Hindlimb muscle (tissue), 1 donor: ENCODE measurements at regions not wholly inside any gene's neighbourhood (a gene's known extent, or its start where the extent isn't known, plus 50 kb on each side); places are given as distances from the start of the nearest gene placed in this dataset.

Source experiments
- DNase-seq: peaks from one replicate; pipeline ENCODE4 v3.0.0-alpha.2; 2013

DNA sequence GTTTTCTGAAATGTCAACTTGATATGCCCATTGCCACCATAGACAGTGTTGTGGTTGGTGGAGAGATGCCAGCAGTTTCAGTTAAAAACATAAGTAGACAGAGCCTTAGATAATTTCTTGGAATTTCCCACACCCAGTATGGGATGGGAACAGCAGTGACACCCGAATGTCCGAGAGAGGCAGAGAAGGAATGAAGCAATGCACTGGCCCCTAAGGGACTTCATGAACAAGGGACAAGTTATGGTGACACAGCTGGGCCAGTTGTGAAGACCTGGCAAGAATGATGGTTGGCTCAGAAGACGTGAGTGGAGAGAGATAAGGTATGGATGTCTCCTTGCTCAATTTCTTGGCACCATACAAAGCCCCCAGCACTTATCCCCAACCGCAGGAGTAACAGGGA is 165.2 kb upstream of the APCDD1 start:
- DNase-seq, result no peak

GRCh38 chr18:10289951-10290637 is 164.3 kb upstream of the APCDD1 start:
- DNase-seq, result no peak

- DNase-seq, result no peak
Observed at GRCh38 chr18:10290638-10291235, 163.7 kb upstream of the APCDD1 start.

- DNase-seq, result no peak
Observed at GRCh38 chr18:10291568-10291981, 162.9 kb upstream of the APCDD1 start.

GRCh38 chr18:10293966-10294365 is 160.5 kb upstream of the APCDD1 start:
- no peak for DNase-seq

- no peak for DNase-seq
Observed at GRCh38 chr18:10295751-10296150, 158.7 kb upstream of the APCDD1 start.

GRCh38 chr18:10296491-10296890 is 157.9 kb upstream of the APCDD1 start:
- DNase-seq, result no peak

DNA sequence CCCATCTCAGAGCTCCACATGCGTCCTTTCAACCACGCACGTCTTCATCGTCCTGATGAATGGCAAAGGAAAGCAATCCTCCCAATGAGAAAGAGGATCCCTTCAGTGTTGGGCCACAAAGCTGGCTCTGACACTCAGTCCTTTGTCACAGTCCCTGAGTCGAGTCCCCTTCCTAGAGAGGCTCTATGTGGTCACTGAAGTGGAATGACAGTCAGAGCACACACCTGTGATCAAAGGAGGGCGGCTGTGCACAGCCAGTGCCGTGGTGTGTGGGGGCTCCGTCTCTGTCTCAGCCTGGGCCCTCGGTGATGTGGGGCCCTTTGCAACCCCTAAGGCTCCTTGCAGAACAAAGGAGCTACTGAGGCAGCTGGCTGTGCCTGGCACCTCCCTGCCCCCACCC is 157.3 kb upstream of the APCDD1 start:
- no peak for DNase-seq

DNA sequence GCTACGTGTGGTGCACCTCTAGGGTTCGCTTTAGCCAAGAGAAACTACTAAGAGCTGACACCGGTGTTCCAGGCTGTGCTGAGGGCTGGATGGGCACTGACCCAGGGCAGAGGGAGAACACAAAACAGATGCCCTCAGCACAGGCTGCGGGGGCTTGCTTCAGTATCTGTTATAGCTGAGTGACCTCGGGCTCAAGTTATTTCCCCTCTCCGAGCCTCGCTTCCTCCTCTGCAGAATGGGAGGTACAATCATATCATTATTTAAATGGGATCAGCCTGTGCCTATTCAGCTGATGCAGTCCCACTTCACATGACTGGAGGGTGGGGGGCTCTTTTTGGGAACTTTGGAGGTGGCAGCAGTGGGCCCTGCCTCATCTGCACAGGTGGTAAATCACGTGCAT is 156.1 kb upstream of the APCDD1 start:
- DNase-seq, result no peak

DNA sequence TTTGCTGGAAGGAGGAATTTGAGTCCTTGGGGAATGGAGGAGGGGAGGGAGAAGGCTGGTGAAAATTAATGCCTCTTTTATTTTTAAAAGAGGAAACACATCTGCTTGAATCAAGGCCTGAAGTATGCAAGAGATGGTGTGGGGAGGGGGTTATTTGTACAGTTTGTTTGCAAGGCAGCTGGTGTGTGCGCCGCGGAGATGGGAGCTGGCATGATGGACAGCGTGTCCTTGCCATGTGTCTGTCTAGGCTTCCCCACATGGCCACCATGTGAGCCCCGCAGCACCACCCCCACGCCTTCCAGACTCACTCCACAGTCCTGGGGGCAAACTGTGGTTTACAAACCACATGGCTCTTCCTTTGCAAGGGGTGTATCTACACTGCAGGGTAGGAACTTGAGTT is 154.8 kb upstream of the APCDD1 start:
- no peak for DNase-seq

DNA sequence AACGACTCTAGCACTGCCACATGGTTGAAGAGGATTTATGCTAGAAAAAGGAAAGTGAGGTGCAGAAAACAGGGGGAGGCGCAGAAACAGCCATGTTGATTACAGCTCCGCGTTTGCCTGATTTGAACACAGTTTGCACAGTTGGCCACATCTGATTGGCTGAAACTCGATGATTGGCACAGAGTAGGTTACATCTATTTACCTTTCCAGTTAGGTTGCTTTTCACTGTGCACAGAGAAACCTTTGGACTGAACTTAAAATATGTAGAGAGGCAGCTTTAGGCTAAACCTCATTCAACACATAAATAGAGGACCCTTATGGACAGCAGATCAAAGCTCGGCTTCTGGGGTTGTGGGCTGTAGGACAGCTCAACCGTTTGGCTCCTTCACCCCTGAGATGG is 153.7 kb upstream of the APCDD1 start:
- DNase-seq, result no peak

- no peak for DNase-seq
Observed at GRCh38 chr18:10301831-10302483, 152.5 kb upstream of the APCDD1 start.

GRCh38 chr18:10303171-10303570 is 151.3 kb upstream of the APCDD1 start:
- DNase-seq, result no peak

DNA sequence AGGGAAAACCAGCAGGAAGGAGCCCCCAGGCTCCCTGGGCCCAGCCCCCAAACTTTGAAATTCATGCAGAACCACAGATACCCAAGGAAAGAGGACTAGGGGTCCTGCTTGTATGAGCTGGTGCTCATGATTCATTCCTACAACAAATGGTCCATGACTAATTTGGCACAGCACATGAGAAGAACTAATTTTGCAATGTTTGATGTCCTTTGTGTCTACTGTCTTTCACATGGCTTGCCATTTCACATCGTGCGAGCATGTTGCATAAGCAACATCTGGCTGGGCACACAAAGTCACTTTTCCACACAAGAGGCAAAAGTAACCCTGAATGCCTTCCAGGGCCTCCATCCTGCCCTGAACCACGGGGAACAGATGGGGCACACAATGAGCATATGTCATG is 149.6 kb upstream of the APCDD1 start:
- DNase-seq, result no peak

DNA sequence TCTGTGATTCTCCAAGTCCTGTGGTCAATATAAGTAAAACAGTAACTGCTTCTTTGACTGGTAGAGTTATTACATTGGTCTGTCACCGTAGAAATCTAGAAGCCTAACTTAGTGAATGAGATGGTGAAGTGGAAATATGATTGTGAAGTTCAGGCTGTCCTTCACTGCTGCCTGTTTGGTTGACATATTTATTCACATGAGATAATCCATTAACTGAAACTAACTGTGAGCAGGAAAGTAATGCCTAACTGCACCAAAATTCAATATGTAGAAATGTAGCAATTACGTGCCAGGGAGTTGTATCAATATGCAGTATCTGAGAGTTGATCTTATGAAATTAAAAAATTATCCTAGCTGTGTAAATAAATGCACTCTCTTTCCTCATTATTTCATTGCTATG is 147.7 kb upstream of the APCDD1 start:
- DNase-seq, result no peak

GRCh38 chr18:10308154-10308553 is 146.3 kb upstream of the APCDD1 start:
- DNase-seq, result no peak

DNA sequence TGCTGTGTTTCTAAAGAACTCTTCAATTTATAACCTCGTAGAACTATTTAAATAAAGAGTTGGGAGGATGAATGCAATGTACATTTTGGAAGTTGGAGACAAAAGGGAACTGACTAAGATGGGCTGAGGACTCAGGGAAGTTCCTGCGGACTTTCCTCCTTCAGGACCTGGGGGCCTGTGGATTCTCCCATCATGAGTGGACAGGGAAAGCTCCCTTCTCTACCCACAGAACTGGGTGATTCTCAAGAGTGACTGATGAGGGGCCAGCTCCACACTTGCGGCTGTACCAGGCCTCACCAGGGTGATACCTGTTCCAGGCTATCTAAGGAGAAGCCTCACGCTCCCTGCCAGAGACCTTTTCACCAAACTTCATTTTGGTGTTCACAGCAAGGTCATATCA is 143.8 kb upstream of the APCDD1 start:
- DNase-seq, result no peak

DNA sequence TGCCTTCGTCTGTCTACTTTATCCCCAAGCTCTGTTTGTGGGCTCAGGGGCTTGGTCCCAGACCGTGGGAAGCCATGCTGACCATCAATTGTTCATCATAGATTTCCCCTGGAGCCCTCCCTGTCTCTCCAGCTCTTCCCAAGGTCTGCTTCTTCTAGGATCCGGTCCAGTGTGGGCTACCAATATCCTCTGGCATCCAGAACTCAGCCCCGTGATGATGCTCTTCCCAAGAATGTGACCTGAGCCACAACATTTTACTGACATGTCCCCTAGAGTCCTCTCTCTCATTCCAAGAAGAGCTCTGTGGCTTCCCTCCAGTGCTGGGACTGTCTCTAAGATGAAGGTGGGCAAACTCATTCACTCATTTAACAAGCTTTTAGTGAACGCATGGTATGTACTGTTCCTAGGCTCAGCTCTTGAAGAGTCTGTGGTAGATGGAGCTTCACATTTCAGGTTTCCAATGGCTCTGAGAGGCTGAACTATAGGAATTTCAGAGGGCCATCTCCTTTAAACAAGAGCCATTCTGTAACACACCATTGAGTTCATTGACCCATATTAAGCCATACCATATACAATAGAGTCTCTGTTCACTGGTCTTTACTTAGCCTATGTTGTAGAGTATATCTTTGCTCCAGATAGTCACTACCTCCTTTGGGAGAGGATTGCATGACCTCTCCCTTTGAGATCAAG is 142.0 kb upstream of the APCDD1 start:
- DNase-seq, result no peak

DNA sequence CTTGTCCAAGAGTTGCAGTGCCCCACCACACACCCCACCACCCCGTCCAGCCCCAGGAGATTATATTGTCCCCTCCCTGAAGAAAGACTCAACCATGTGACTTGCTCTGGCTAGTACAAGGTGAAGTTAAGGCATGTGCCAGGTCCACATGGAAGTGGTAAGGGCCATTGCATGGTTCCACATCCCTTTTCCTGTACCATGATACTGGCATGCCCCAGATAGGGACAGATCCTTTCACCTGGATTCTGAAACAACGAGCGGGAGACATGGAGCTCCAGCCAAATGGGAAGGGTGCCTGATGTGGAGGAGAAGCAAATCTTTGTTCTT is 141.5 kb upstream of the APCDD1 start:
- DNase-seq, result no peak

DNA sequence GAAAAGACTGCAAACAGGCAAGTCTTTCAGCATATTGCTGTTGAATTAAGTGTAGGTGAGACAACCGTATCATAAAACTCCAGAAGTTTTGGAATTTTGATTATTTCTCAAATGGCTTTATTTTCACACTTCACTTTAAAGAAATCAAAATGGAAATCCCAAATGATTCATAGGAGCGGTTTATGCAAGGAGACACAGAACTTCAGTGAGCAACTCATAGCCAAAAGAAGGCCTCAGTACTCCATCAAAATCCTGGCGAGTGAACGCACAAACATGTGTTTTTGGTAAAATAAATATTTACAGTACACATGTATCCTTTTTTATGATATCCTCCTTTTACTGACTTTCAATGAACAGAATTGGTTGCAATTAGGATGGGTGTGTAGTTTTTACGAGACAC is 140.4 kb upstream of the APCDD1 start:
- DNase-seq, result no peak

DNA sequence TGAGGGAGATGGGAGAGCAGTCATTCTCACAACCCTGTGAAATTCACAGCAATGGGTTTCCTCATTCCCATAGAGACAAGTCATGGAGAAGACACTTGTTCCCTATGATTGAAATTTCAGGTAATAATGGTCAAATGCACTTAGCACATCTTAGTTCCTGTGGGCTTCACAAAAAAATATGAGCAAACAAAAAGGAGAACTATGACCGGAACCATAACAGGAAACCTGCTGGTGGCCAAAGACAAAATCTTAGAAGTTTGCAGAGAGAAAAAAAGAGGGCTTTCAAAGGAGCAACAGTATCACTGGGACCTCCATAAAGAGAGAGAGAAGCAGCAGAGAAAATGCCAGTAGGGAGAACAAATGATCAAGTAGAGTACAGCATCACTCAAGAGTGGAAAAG is 138.9 kb upstream of the APCDD1 start:
- DNase-seq, result no peak

DNA sequence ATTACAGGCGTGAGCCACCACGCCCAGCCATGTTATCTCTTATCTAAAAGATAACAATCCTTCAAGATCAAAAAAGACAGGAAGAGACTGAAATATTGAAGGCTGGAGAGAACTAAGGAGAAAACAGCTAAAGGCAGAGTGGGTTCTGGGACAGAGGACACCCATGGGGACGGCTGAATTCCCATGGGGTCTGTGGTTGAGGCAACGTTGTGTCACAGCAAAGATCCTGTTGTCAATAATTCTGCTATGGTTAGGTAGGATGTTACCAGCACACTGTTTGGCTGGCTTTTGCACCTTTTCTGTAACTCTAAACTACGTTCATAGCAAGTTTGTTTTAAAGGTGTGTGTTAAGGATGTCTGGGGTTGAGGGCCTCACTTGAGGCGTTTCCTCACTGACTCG is 137.7 kb upstream of the APCDD1 start:
- no peak for DNase-seq

- no peak for DNase-seq
Observed at GRCh38 chr18:10317864-10318690, 136.4 kb upstream of the APCDD1 start.
